NT2/D1 (cell line): ENCODE measurements at regions not wholly inside any gene's neighbourhood (a gene's known extent, or its start where the extent isn't known, plus 50 kb on each side); places are given as distances from the start of the nearest gene placed in this dataset.
"Not testable (repeated sequence)": the region's sequence is repeated elsewhere in the genome, so short reads cannot be mapped to it uniquely, and the experiment has no call there.

ENCODE experiments used
- DNase-seq: peaks from one replicate; pipeline ENCODE4 v3.0.0-alpha.2; 2011; ENCODE audit warnings: low read depth, low spot score
- H3K27me3 ChIP-seq: 2 replicates; pipeline ENCODE4 v1.6.0; 2011; ENCODE audit warnings: mild to moderate bottlenecking; ENCODE audit not compliant: insufficient read length, insufficient read depth
- H3K36me3 ChIP-seq: 2 replicates; pipeline ENCODE4 v1.6.1; 2011; ENCODE audit warnings: mild to moderate bottlenecking, low read length, mixed read lengths; ENCODE audit not compliant: insufficient read depth, insufficient read length
- H3K4me1 ChIP-seq: 2 replicates; pipeline ENCODE4 v1.5.1; 2011; ENCODE audit not compliant: insufficient read depth, insufficient read length
- H3K4me3 ChIP-seq: 2 replicates; pipeline ENCODE4 v1.5.1; 2011; ENCODE audit warnings: low read depth; ENCODE audit not compliant: insufficient read length
- H3K9ac ChIP-seq: 2 replicates; pipeline ENCODE4 v1.6.0; 2011; ENCODE audit warnings: low read depth; ENCODE audit not compliant: insufficient read length
- H3K9me3 ChIP-seq: 2 replicates; pipeline ENCODE4 v1.5.1; 2011; ENCODE audit warnings: mild to moderate bottlenecking, low read length; ENCODE audit not compliant: insufficient read depth
- SUZ12 ChIP-seq: IDR thresholded peaks from 2 replicates; pipeline ENCODE4 v1.6.1; 2011; ENCODE audit not compliant: insufficient read length, insufficient read depth; ENCODE audit errors: extremely low read depth
- YY1 ChIP-seq: IDR thresholded peaks from 2 replicates; pipeline ENCODE4 v1.6.1; 2011; ENCODE audit not compliant: insufficient read length, insufficient read depth
- ZNF274 ChIP-seq: IDR thresholded peaks from 2 replicates; pipeline ENCODE4 v1.6.1; 2011; ENCODE audit warnings: mild to moderate bottlenecking, low read depth, low read length

- TF ChIP-seq SUZ12 (no peak), ZNF274 (no peak), YY1 (no peak)
- no peaks in the 10 kb centered on the region for H3K27me3 ChIP-seq
Observed at GRCh38 chr20:51277961-51278360, 255.1 kb upstream of the KCNG1 start.

DNA sequence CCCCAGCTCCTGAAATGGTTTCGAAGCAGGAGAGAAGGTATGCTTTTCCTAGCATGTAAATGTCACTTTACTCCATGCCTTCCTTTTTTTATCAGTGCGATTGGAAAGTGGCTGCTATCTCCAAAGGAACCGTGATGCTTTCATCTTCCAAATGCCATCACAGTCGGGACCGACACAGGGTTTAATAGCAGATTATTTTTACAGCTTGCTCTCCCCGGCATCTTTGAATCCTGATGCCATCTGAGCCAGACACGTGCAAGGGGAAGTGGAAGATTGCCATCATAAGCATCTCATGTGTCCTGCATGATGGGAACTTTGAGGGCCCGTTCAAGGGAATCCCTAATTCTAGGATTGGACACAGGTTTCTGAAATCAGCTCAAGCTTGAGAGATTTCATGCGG lies 253.4 kb upstream of the KCNG1 start:
- Histone ChIP-seq H3K9ac (no peak overlapping the region), H3K36me3 (no peaks in the 10 kb centered on the region), H3K9me3 (peaks cover 7% of the 10 kb centered on the region; the same call in 1 of the 2 replicates), H3K4me3 (no peak overlapping the region), H3K27me3 (no peaks in the 10 kb centered on the region), H3K4me1 (no peaks in the 10 kb centered on the region)
- no peak for DNase-seq
- no peak for TF ChIP-seq SUZ12
- no peak for TF ChIP-seq ZNF274
- TF ChIP-seq YY1 = no peak

More at GRCh38 chr20:51277961-51278360, 255.1 kb upstream of the KCNG1 start:
- H3K4me1 ChIP-seq = no peaks in the 10 kb centered on the region
- no peaks in the 10 kb centered on the region for H3K36me3 ChIP-seq
- H3K9ac ChIP-seq = no peak overlapping the region
- no peak overlapping the region for H3K4me3 ChIP-seq
- no peaks in the 10 kb centered on the region; the same call in 1 of the 2 replicates for H3K9me3 ChIP-seq
- no peak for DNase-seq

GRCh38 chr20:51275826-51276225 lies 252.9 kb upstream of the KCNG1 start:
- H3K27me3 ChIP-seq = no peaks in the 10 kb centered on the region
- no peak overlapping the region for H3K4me3 ChIP-seq
- no peaks in the 10 kb centered on the region for H3K4me1 ChIP-seq
- no peak for DNase-seq
- TF ChIP-seq SUZ12 = no peak
- no peak for TF ChIP-seq ZNF274
- H3K9me3 ChIP-seq = peaks cover 7% of the 10 kb centered on the region; the same call in 1 of the 2 replicates
- no peak overlapping the region for H3K9ac ChIP-seq
- H3K36me3 ChIP-seq = no peaks in the 10 kb centered on the region

- Histone ChIP-seq H3K27me3 (no peaks in the 10 kb centered on the region), H3K36me3 (no peaks in the 10 kb centered on the region), H3K9ac (no peak overlapping the region), H3K9me3 (peaks cover 7% of the 10 kb centered on the region; the same call in 1 of the 2 replicates), H3K4me3 (no peak overlapping the region), H3K4me1 (no peaks in the 10 kb centered on the region)
- DNase-seq = no peak
- TF ChIP-seq SUZ12 (no peak), YY1 (no peak), ZNF274 (no peak)
Observed at GRCh38 chr20:51275181-51275580, 252.3 kb upstream of the KCNG1 start.

GRCh38 chr20:51272401-51272800 lies 249.5 kb upstream of the KCNG1 start:
- no peak for TF ChIP-seq YY1
- TF ChIP-seq ZNF274 = no peak
- TF ChIP-seq SUZ12 = no peak
- no peaks in the 10 kb centered on the region for H3K4me1 ChIP-seq
- H3K27me3 ChIP-seq = no peaks in the 10 kb centered on the region
- no peak for DNase-seq
- H3K4me3 ChIP-seq = no peak overlapping the region
- H3K36me3 ChIP-seq = no peaks in the 10 kb centered on the region
- H3K9ac ChIP-seq = no peak overlapping the region
- H3K9me3 ChIP-seq = peaks cover 13% of the 10 kb centered on the region; the same call in 1 of the 2 replicates

DNA sequence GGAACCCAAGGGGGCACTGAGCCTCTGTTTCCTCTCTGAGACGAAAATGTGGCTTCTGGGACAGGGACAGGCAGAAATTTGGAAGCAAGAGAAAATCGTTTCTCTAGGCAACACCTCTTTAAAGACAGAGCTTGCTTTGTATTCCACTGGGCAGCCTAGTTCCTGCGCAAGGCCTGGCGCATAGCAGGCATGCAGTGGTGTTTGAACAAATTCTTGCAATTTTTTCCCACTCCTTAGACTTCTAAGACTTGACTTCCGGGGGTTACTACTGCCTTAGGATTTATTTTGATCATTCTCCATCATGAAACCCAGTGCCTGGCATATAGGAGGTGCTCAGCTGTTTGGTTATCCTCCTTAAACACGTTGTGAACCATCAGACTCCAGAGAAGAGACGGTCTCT lies 249.0 kb upstream of the KCNG1 start:
- no peaks in the 10 kb centered on the region for H3K36me3 ChIP-seq
- DNase-seq = no peak
- H3K4me1 ChIP-seq = no peaks in the 10 kb centered on the region
- no peak overlapping the region for H3K9ac ChIP-seq
- TF ChIP-seq SUZ12 = no peak
- TF ChIP-seq YY1 = no peak
- TF ChIP-seq ZNF274 = no peak
- no peaks in the 10 kb centered on the region for H3K27me3 ChIP-seq
- H3K4me3 ChIP-seq = no peak overlapping the region
- peaks cover 14% of the 10 kb centered on the region; the same call in 1 of the 2 replicates for H3K9me3 ChIP-seq

DNA sequence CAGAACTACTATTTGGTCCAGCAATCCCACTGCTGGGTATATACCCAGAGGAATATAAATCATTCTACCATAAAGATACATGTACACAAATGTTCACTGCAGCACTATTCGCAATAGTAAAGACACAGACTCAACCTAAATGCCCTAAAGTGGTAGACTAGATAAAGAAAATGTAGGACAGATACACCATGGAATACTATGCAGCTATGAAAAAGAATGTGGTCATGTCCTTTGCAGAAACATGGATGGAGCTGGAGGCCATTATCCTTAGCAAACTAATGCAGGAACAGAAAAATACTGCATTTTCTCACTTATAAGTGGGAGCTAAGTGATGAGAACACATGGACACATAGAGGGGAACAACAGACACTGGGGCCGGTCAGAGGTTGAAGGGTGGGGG lies 248.4 kb upstream of the KCNG1 start:
- peaks cover 17% of the 10 kb centered on the region; the same call in 1 of the 2 replicates for H3K9me3 ChIP-seq
- not testable (repeated sequence) for H3K4me1 ChIP-seq, DNase-seq, H3K4me3 ChIP-seq, H3K27me3 ChIP-seq, H3K36me3 ChIP-seq, H3K9ac ChIP-seq

- Histone ChIP-seq H3K4me3 (no peak overlapping the region), H3K9ac (no peak overlapping the region), H3K27me3 (no peaks in the 10 kb centered on the region), H3K9me3 (peaks cover 33% of the 10 kb centered on the region), H3K4me1 (no peaks in the 10 kb centered on the region), H3K36me3 (no peaks in the 10 kb centered on the region)
- TF ChIP-seq YY1 = no peak
- no peak for TF ChIP-seq ZNF274
- no peak for TF ChIP-seq SUZ12
- DNase-seq = no peak
Observed at GRCh38 chr20:51269671-51270070, 246.8 kb upstream of the KCNG1 start.
